Calu3 (cell line): ENCODE measurements at regions not wholly inside any gene's neighbourhood (a gene's known extent, or its start where the extent isn't known, plus 50 kb on each side); places are given as distances from the start of the nearest gene placed in this dataset.

Experiments
- BruUV-seq: library from RNA; stranded (reverse); fragments of 400-500 nt; replicated peaks from 2 replicates; lab custom pipeline; 2021; lab: Mats Ljungman, UMichigan
- CTCF ChIA-PET: fragments of 300-600 bp; sonication (Branson Sonifier 250); formaldehyde crosslinking; loops from one replicate; lab custom pipeline; 2022; ENCODE audit warnings: antibody characterized with exemption; lab: Charles Lee
- DNase-seq: peaks from one replicate; pipeline ENCODE4 v3.0.0; 2022
- H3K27ac Mint-ChIP-seq: one replicate; pipeline ENCODE4 v1.8.0; 2022; ENCODE audit warnings: mixed read lengths; ENCODE audit not compliant: unreplicated experiment
- H3K27me3 Mint-ChIP-seq: one replicate; pipeline ENCODE4 v1.8.0; 2022; ENCODE audit warnings: mixed read lengths; ENCODE audit not compliant: unreplicated experiment
- H3K36me3 Mint-ChIP-seq: one replicate; pipeline ENCODE4 v1.8.0; 2022; ENCODE audit warnings: mild to moderate bottlenecking, moderate library complexity, mixed read lengths; ENCODE audit not compliant: insufficient read depth, unreplicated experiment
- H3K4me1 Mint-ChIP-seq: one replicate; pipeline ENCODE4 v1.8.0; 2022; ENCODE audit warnings: mild to moderate bottlenecking, low read depth, mixed read lengths; ENCODE audit not compliant: unreplicated experiment
- H3K4me3 Mint-ChIP-seq: one replicate; pipeline ENCODE4 v1.8.0; 2022; ENCODE audit warnings: mild to moderate bottlenecking, low read depth, moderate library complexity, mixed read lengths; ENCODE audit not compliant: unreplicated experiment
- H3K9me3 Mint-ChIP-seq: one replicate; pipeline ENCODE4 v1.8.0; 2022; ENCODE audit warnings: low read depth, mixed read lengths; ENCODE audit not compliant: unreplicated experiment
- CTCF ChIP-seq: fragments of 200-600 bp; IDR thresholded peaks from one replicate; pipeline ENCODE4 v1.8.0; 2022; ENCODE audit warnings: antibody characterized with exemption; ENCODE audit not compliant: unreplicated experiment
- intact Hi-C: fragments of 100-400 bp; cut with micrococcal nuclease; formaldehyde crosslinking; loops from one replicate; pipeline ENCODE4 v1.10.0; 2022; ENCODE audit not compliant: unreplicated experiment

GRCh38 chr3:127441764-127442163 is 148.8 kb downstream of the TPRA1 start:
- no peak for TF ChIP-seq CTCF
- Mint-ChIP-seq H3K27ac (no peak overlapping the region), H3K27me3 (peaks cover 83% of the 10 kb centered on the region), H3K9me3 (no peaks in the 10 kb centered on the region), H3K36me3 (no peaks in the 10 kb centered on the region), H3K4me1 (no peaks in the 10 kb centered on the region), H3K4me3 (no peak overlapping the region)
- CTCF ChIA-PET: interaction anchor here (1.4 kb wide), 1 partner anchor 13 kb away, joined by 4 read pairs; no protein-coding TSS in a partner anchor
- DNase-seq: no peak
- no TSS peak for BruUV-seq
- intact Hi-C loops: no loop called here

GRCh38 chr3:127440384-127440783 is 150.1 kb downstream of the TPRA1 start:
- intact Hi-C loops: no loop called here
- CTCF ChIA-PET: no interaction called here
- H3K4me1 Mint-ChIP-seq: no peaks in the 10 kb centered on the region
- TF ChIP-seq CTCF: no peak
- H3K27me3 Mint-ChIP-seq: peaks cover 79% of the 10 kb centered on the region
- no peak overlapping the region for H3K27ac Mint-ChIP-seq
- no peaks in the 10 kb centered on the region for H3K36me3 Mint-ChIP-seq
- no peak overlapping the region for H3K4me3 Mint-ChIP-seq
- H3K9me3 Mint-ChIP-seq: no peaks in the 10 kb centered on the region
- BruUV-seq: no TSS peak
- DNase-seq: no peak

- Mint-ChIP-seq H3K4me1 (no peaks in the 10 kb centered on the region), H3K27ac (no peak overlapping the region), H3K36me3 (no peaks in the 10 kb centered on the region), H3K27me3 (peaks cover 71% of the 10 kb centered on the region), H3K4me3 (no peak overlapping the region), H3K9me3 (no peaks in the 10 kb centered on the region)
- no peak for DNase-seq
- intact Hi-C loops: loop anchor here (10.0 kb wide), 1 partner anchor 395 kb away; no protein-coding TSS in a partner anchor
- CTCF ChIA-PET: interaction anchor here (0.6 to 0.7 kb wide), 3 partner anchors 15 to 936 kb away, joined by 3 to 4 read pairs (median 3); no protein-coding TSS in a partner anchor
- no TSS peak for BruUV-seq
- TF ChIP-seq CTCF: no peak
Observed at GRCh38 chr3:127439621-127440020, 150.9 kb downstream of the TPRA1 start.

- H3K27me3 Mint-ChIP-seq: peaks cover 69% of the 10 kb centered on the region
- no peak overlapping the region for H3K27ac Mint-ChIP-seq
- H3K4me1 Mint-ChIP-seq: no peaks in the 10 kb centered on the region
- BruUV-seq: no TSS peak
- intact Hi-C loops: loop anchor here (10.0 kb wide), 1 partner anchor 394 kb away; no protein-coding TSS in a partner anchor
- no peak overlapping the region for H3K4me3 Mint-ChIP-seq
- TF ChIP-seq CTCF: no peak
- CTCF ChIA-PET: interaction anchor here (0.6 to 0.7 kb wide), 3 partner anchors 14 to 935 kb away, joined by 3 to 4 read pairs (median 3); no protein-coding TSS in a partner anchor
- no peak for DNase-seq
- H3K36me3 Mint-ChIP-seq: no peaks in the 10 kb centered on the region
- no peaks in the 10 kb centered on the region for H3K9me3 Mint-ChIP-seq
Observed at GRCh38 chr3:127438951-127439350, 151.1 kb upstream of the PRR20G start.
